HG03039 (cell line): ENCODE measurements at regions not wholly inside any gene's neighbourhood (a gene's known extent, or its start where the extent isn't known, plus 50 kb on each side); places are given as distances from the start of the nearest gene placed in this dataset.

Source experiments
- ATAC-seq: cut with Tn5 transposase; IDR thresholded peaks from one replicate; pipeline ENCODE4 v1.9.1; 2021; ENCODE audit warnings: mild to moderate bottlenecking, moderate library complexity; ENCODE audit not compliant: unreplicated experiment

GRCh38 chr13:22211876-22212275 is 541.0 kb downstream of the FGF9 start:
- ATAC-seq = no peak

DNA sequence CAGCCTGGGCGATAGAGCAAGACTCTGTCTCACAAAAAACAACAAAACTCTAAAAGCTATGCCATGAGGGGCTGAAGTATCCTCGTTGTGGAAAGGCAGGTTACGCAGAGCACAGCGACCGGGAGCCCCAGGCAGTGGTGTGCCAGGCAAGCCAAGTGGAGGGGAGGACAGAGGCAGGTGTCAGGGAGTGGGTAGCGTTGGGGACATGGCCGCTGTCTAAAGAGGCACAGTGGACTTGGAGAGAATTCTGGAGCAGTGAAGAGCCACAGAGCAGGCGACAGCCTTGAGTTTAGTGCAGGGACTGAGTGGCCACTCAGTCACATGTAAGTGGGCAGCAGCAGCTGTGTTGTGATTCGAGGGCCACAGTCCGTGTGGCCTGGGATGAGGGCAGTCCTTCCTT is 541.7 kb downstream of the FGF9 start:
- ATAC-seq = no peak

GRCh38 chr13:22214184-22214583 is 543.3 kb downstream of the FGF9 start:
- no peak for ATAC-seq

GRCh38 chr13:22218797-22219196 is 547.9 kb downstream of the FGF9 start:
- ATAC-seq = no peak

DNA sequence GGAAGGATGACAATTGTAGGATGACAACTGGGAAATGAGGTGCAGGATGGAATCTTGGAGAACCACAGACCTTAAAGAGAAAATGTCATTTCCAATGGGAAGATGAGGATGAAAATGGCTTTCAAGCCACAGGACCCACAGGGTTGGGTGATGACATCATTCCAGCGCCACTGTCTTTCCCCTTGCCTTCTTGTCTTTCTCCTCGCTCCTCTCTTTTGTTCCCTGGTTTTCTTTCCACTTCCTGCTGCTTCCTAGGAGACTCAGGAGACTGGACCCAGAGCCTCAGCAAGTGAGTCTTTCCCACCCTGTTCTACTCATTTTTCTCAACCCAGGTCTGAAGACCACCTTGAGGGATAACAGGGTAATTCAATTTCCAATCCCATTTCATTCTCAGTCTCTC is 548.8 kb downstream of the FGF9 start:
- ATAC-seq = no peak

DNA sequence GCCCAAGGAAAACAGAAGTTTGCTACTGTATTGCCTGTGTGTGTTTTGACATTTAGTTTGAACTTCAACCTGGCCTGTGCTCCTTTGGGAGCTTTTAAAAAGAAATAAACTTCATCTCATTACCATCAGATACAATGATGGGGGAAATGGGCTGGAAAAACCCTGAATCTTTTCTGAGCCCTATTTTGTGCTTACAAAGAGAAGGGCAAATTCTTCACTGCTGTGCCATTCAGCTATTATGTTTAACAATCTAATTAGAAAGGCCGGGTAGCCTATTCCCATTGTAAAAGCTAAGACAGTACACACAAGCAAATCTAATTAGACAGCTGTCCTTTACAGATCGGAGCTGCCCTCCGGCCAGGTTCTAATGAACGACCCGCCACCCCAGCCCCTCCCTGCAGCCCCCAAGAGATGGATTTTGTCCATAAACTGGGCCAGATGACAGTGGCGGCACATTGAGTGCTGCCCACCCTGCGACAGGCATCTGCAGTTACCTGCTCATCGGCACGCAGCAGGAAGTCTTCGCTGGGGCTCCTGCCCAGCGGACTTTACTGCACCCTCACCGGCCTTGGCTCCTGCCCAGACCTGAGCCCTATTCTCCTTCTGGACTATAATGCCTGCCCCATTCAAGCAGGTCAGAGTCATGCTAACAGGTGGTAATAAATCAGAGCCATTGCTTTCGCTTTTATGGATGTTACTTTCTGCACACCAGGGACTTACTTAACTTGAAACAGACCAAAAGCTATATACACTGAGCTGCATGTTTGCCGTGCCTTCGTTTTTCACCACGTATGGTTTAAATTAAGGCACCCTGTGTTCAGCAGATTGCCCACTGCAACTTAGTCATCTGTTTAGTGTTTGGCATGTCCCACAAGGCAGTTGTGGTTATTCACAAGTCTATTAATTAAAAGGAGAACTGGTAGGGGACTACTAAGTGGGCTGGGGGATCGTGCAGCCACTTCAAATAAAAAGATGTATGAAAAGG is 549.6 kb downstream of the FGF9 start:
- ATAC-seq = no peak

DNA sequence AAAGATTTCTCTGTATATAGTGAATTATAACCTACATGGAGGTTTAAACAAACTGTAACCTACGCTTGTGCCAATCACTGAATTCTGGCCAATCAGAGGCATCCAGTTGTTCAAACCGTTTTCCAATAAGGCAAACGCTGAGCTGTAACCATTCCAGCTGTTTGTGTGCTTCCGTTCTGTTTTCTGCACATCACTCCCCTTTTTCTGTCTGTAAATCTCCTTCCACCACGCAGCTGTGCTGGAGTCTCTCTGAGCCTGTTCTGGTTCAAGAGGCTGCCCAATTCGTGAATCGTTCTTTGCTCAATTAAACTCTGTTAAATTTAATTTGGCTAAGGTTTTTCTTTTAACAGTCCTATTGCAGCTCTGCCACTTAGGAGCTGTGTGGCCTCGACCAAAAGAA is 552.5 kb downstream of the FGF9 start:
- no peak for ATAC-seq

DNA sequence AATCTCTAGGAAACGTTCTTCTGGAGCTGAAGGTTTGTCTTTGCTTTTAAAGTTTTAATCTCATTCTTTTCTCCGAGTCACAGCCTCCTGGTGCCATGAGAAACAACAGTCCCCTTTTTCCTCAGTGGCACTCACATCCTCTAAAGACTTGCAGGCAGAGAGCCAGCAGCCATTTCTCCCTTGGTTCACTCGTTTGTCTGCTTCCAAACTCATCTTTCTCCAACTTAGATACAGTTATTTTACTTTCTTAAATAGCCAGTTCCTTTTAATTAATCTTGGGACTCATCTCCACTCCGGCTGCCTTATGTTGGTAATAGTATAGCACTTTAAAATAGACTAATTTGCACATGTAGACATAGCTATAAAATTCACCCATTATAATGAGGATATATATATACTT is 555.2 kb downstream of the FGF9 start:
- no peak for ATAC-seq

GRCh38 chr13:22227895-22228294 is 557.0 kb downstream of the FGF9 start:
- no peak for ATAC-seq

GRCh38 chr13:22229916-22230315 is 559.0 kb downstream of the FGF9 start:
- no peak for ATAC-seq

GRCh38 chr13:22232186-22232585 is 561.3 kb downstream of the FGF9 start:
- ATAC-seq = no peak

- no peak for ATAC-seq
Measured at GRCh38 chr13:22235285-22235949, 564.5 kb downstream of the FGF9 start.

DNA sequence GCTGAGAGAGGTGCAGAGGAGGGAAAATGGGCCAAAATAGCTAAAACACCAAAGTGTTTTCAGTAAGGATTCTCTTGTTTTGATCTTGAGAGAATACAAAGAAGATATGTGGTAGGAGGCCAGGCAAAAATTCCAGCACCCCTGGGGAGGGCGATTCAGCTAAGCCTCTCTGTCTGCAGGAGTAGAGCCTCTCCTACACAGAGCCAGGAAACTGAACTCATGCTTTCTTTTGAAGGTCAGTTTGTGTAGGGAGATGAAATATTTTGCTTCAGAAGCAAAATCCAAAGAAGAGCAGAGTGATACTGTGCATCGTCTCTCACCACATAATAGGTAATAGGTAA is 565.0 kb downstream of the FGF9 start:
- ATAC-seq = no peak

DNA sequence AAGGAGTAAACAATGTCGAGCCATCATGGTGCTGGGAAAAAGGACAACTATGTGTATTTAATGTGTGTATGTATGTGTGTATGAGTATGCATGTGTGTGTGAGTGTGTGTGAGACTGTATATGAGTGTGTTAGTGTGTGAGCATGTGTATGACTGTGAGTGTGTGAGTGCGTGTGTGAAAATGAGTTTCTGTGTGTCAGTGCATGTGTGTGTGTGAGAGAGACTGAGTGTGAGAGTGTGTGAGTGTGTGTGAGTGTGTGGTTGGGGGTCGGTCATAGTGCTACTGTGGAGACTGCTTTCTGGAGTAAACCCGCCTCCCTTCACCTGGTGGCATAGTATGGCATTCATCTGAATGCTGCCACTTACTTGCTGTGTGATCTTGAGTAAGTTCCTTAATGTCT is 567.4 kb downstream of the FGF9 start:
- ATAC-seq = no peak

GRCh38 chr13:22240716-22241115 is 569.8 kb downstream of the FGF9 start:
- no peak for ATAC-seq

DNA sequence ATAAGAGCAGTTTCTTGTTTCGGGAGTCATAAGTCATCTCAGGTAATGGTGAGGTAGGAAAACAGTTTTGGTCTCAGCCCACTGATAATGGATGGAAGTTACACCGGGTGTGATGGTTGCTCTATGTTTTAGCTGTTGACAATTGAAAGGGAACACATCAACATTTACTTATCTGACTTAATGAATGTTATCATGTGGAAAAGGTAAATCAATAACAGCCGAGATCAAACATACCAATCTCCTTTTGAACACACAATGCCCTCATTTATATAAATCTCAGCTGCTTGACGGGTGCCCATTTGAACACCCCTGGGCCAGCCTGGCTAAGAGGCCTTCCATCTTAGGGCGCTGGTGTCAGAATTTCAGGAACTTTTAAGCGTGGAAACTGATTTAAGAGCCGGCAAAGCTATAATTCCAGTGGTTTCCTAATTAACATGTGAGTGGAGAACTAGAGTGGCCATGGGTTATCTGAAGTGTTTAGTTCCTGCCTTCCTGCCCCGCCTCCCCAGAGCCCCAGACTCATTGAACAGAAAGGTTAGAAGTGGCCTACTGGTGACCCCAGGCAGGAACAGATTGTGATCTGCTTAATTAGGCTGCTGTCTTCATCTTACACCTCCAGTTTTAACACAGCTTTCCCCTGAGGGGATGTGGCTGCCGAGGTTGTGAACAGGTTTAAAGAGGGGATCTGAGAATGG is 572.7 kb downstream of the FGF9 start:
- no peak for ATAC-seq

DNA sequence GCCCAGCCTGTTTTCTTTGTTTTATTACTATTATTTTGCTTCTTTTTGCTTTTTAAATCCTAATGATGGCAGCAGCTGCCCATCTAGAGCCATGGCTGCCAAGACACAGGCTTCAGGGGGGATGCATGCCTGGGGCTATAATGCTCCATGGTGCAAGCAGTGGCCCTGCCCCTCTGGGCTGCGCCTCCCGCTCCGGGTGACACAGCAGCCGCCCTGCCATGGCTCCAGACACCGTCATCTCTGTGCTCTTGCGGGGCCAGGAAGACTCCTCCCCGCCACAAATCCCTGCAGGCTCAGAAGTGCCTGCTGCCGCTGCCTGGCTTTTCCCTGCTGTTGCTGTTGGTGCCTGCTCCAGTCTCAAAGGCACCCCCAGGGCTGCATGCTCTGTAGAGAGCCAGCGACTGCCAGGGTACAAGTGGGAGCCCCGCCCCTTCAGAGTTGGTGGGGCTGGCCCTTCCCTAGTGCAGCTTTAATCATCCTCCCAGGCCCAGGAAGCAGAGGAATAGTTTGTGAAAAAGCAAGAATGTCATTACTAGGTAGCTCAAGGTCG is 581.5 kb downstream of the FGF9 start:
- ATAC-seq = no peak

DNA sequence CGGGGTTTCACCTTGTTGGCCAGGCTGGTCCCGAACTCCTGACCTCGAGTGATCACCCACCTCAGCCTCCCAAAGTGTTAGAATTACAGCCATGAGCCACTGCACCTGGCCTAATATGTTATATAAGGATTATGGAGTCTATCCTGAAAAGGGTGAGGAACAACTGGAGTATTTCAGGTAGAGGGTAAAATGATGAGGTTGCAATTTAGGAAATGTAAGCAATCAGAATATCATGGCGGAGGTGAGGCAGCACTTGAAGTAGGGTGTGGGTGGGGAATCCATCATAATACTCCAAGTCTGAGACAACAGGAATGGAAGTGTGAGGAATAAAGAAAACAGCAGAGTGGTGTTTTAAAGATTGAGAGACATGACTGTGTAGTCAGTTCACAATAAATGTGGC is 582.2 kb downstream of the FGF9 start:
- ATAC-seq = no peak

GRCh38 chr13:22256111-22256639 is 585.3 kb downstream of the FGF9 start:
- ATAC-seq = no peak

GRCh38 chr13:22262001-22262885 is 591.4 kb downstream of the FGF9 start:
- no peak for ATAC-seq
